H9 (cell line): ENCODE measurements at regions not wholly inside any gene's neighbourhood (a gene's known extent, or its start where the extent isn't known, plus 50 kb on each side); places are given as distances from the start of the nearest gene placed in this dataset.
A peak's percentile ranks its signal among the peaks of the same experiment; 100 is the strongest.

Experiments
- DNase-seq: peaks from one replicate; pipeline ENCODE4 v3.0.0-alpha.2; 2017
- H2AFZ ChIP-seq: one replicate; pipeline ENCODE4 v1.6.1; 2013; ENCODE audit warnings: mild to moderate bottlenecking, low read length, control low read depth, moderate library complexity
- H2AK5ac ChIP-seq: 2 replicates; pipeline ENCODE4 v1.6.1; 2013; ENCODE audit warnings: low read length, control low read depth, mixed read lengths; ENCODE audit not compliant: insufficient read length
- H2BK120ac ChIP-seq: one replicate; pipeline ENCODE4 v1.6.1; 2013; ENCODE audit warnings: low read depth, mild to moderate bottlenecking, low read length, control low read depth, inconsistent platforms; ENCODE audit not compliant: poor library complexity, severe bottlenecking
- H2BK12ac ChIP-seq: 2 replicates; pipeline ENCODE4 v1.6.1; 2013; ENCODE audit warnings: low read length, control low read depth, mixed read lengths, low read depth; ENCODE audit not compliant: insufficient read length
- H2BK15ac ChIP-seq: 2 replicates; pipeline ENCODE4 v1.6.1; 2013; ENCODE audit warnings: low read depth, low read length, control low read depth
- H2BK20ac ChIP-seq: one replicate; pipeline ENCODE4 v1.6.1; 2013; ENCODE audit warnings: low read depth, mild to moderate bottlenecking, low read length, control low read depth, inconsistent platforms; ENCODE audit not compliant: poor library complexity, severe bottlenecking
- H2BK5ac ChIP-seq: 2 replicates; pipeline ENCODE4 v1.6.1; 2013; ENCODE audit warnings: low read length, control low read depth, mixed read lengths; ENCODE audit not compliant: insufficient read length
- H3K14ac ChIP-seq: 2 replicates; pipeline ENCODE4 v1.6.1; 2013; ENCODE audit warnings: low read length, control low read depth; ENCODE audit not compliant: insufficient read depth
- H3K18ac ChIP-seq: 2 replicates; pipeline ENCODE4 v1.6.1; 2013; ENCODE audit warnings: low read depth, mild to moderate bottlenecking, mixed read lengths, low read length, control low read depth; ENCODE audit not compliant: insufficient read length
- H3K23ac ChIP-seq: 2 replicates; pipeline ENCODE4 v1.6.1; 2013; ENCODE audit warnings: low read length, control low read depth, mixed read lengths, low read depth; ENCODE audit not compliant: insufficient read length
- H3K23me2 ChIP-seq: 2 replicates; pipeline ENCODE4 v1.6.1; 2013; ENCODE audit warnings: low read depth, mild to moderate bottlenecking, mixed read lengths, low read length, control low read depth; ENCODE audit not compliant: insufficient read length, poor library complexity, severe bottlenecking
- H3K27ac ChIP-seq: 2 replicates; pipeline ENCODE4 v1.5.1; 2013; ENCODE audit warnings: low read length, control low read depth, mixed read lengths, low read depth; ENCODE audit not compliant: insufficient read length
- H3K27me3 ChIP-seq: 2 replicates; pipeline ENCODE4 v1.6.1; 2013; ENCODE audit warnings: low read length, control low read depth, inconsistent platforms; ENCODE audit not compliant: insufficient read depth
- H3K4ac ChIP-seq: 2 replicates; pipeline ENCODE4 v1.6.1; 2013; ENCODE audit warnings: low read depth, mild to moderate bottlenecking, control low read depth, inconsistent platforms, low read length, moderate library complexity
- H3K4me1 ChIP-seq: 2 replicates; pipeline ENCODE4 v1.6.1; 2013; ENCODE audit warnings: low read length, control low read depth, inconsistent platforms; ENCODE audit not compliant: insufficient read depth
- H3K4me2 ChIP-seq: 2 replicates; pipeline ENCODE4 v1.6.1; 2013; ENCODE audit warnings: low read length, control low read depth, mixed read lengths; ENCODE audit not compliant: insufficient read length, insufficient read depth
- H3K56ac ChIP-seq: 2 replicates; pipeline ENCODE4 v1.6.1; 2013; ENCODE audit warnings: low read depth, mild to moderate bottlenecking, mixed read lengths, low read length, control low read depth; ENCODE audit not compliant: insufficient read length
- H3K79me1 ChIP-seq: 2 replicates; pipeline ENCODE4 v1.6.1; 2013; ENCODE audit warnings: low read depth, mild to moderate bottlenecking, moderate library complexity, low read length, control low read depth, inconsistent platforms; ENCODE audit not compliant: insufficient read depth, poor library complexity, severe bottlenecking
- H3K79me2 ChIP-seq: 2 replicates; pipeline ENCODE4 v1.6.1; 2013; ENCODE audit warnings: low read length, control low read depth, inconsistent platforms; ENCODE audit not compliant: insufficient read depth
- H3K9ac ChIP-seq: 2 replicates; pipeline ENCODE4 v1.6.1; 2013; ENCODE audit warnings: low read length, control low read depth, mixed read lengths; ENCODE audit not compliant: insufficient read length; ENCODE audit errors: extremely low read depth
- H3K9me3 ChIP-seq: one replicate; pipeline ENCODE4 v1.6.1; 2013; ENCODE audit warnings: low read depth, low read length, inconsistent platforms; ENCODE audit not compliant: control insufficient read depth
- H3T11ph ChIP-seq: one replicate; pipeline ENCODE4 v1.6.1; 2013; ENCODE audit warnings: mild to moderate bottlenecking, low read length, control low read depth, inconsistent platforms
- H4K20me1 ChIP-seq: one replicate; pipeline ENCODE4 v1.6.1; 2013; ENCODE audit not compliant: control insufficient read depth, insufficient read length, insufficient read depth
- H4K5ac ChIP-seq: 2 replicates; pipeline ENCODE4 v1.6.1; 2013; ENCODE audit warnings: low read depth, mild to moderate bottlenecking, mixed read lengths, low read length, control low read depth; ENCODE audit not compliant: insufficient read length
- H4K8ac ChIP-seq: replicated peaks from 2 replicates; pipeline ENCODE4 v1.6.1; 2013; ENCODE audit warnings: low read length, control low read depth, mixed read lengths, low read depth; ENCODE audit not compliant: insufficient read length
- H4K91ac ChIP-seq: 2 replicates; pipeline ENCODE4 v1.6.1; 2013; ENCODE audit warnings: low read depth, mild to moderate bottlenecking, moderate library complexity, mixed read lengths, low read length, control low read depth; ENCODE audit not compliant: insufficient read length
- H3K27ac Mint-ChIP-seq, 3 experiments: 2 replicates in 2 of 3; 3 replicates in 1 of 3; pipeline ENCODE4 v1.8.0; 2020 to 2021; ENCODE audit warnings: mixed read lengths in 3 of 3, mild to moderate bottlenecking in 1 of 3, moderate library complexity in 1 of 3
- H3K27me3 Mint-ChIP-seq: 2 replicates; pipeline ENCODE4 v1.8.0; 2021; ENCODE audit warnings: low read depth, mild to moderate bottlenecking, moderate library complexity, mixed read lengths
- H3K36me3 Mint-ChIP-seq, 3 experiments: 2 replicates in 2 of 3; 3 replicates in 1 of 3; pipeline ENCODE4 v1.8.0; 2020 to 2021; ENCODE audit warnings: low read depth in 3 of 3, mixed read lengths in 3 of 3; ENCODE audit not compliant: insufficient read depth in 1 of 3
- H3K4me1 Mint-ChIP-seq, 2 experiments: 2 replicates each; pipeline ENCODE4 v1.8.0; 2020; ENCODE audit warnings: mixed read lengths in 2 of 2
- H3K4me3 Mint-ChIP-seq, 2 experiments: 2 replicates in 1 of 2; 3 replicates in 1 of 2; pipeline ENCODE4 v1.8.0; 2020 to 2021; ENCODE audit warnings: mild to moderate bottlenecking in 2 of 2, mixed read lengths in 2 of 2, moderate library complexity in 1 of 2
- H3K9me3 Mint-ChIP-seq, 2 experiments: 2 replicates in 1 of 2; 3 replicates in 1 of 2; pipeline ENCODE4 v1.8.0; 2020; ENCODE audit warnings: mild to moderate bottlenecking in 2 of 2, mixed read lengths in 2 of 2, moderate library complexity in 1 of 2
- CTCF ChIP-seq: fragments of 200-600 bp; sonication (generic); conservative IDR thresholded peaks from 3 replicates; pipeline ENCODE4 v1.8.0; 2021; ENCODE audit warnings: antibody characterized with exemption, mild to moderate bottlenecking
- WGBS: extraction: QIAGEN DNeasy Blood & Tissue Kit; methylation state at CpG from one replicate; pipeline ENCODE4 v1.1.7; 2013; ENCODE audit warnings: missing lambda C conversion rate, low lambda C conversion rate, mixed read lengths; ENCODE audit not compliant: insufficient read length; ENCODE audit errors: extremely low coverage; 5-methylcytosine and 5-hydroxymethylcytosine counted together

GRCh38 chr12:111056618-111057521, 136.5 kb upstream of the MYL2 start:
- H4K8ac ChIP-seq = peak overlapping the region; percentile 30
- no peak overlapping the region; the same call in 1 of the 2 replicates for H2BK15ac ChIP-seq
- H2AK5ac ChIP-seq = no peak overlapping the region
- no peak overlapping the region for H3K4ac ChIP-seq
- peak; percentile 34; the same call in 2 of the 3 replicates for TF ChIP-seq CTCF
- H3K23me2 ChIP-seq = no peaks in the 10 kb centered on the region
- H2BK5ac ChIP-seq = no peak overlapping the region
- no peak overlapping the region for H4K91ac ChIP-seq
- peaks cover 3% of the 10 kb centered on the region for H4K20me1 ChIP-seq
- H3K14ac ChIP-seq = no peak overlapping the region; the same call in 1 of the 2 replicates
- H3K27me3 ChIP-seq = no peaks in the 10 kb centered on the region
- H2BK20ac ChIP-seq = no peak overlapping the region
- no peaks in the 10 kb centered on the region for H3K9me3 ChIP-seq
- H3K23ac ChIP-seq = no peak overlapping the region
- Mint-ChIP-seq H3K4me1 (peaks cover 32 to 43% of the 10 kb centered on the region in 2 experiments), H3K9me3 (no peaks in the 10 kb centered on the region), H3K27ac (peak overlapping the region; percentile 23 to 94 (median 91); a peak in 6 of 7 replicates), H3K36me3 (no peaks in the 10 kb centered on the region), H3K4me3 (no peak overlapping the region; a peak in 1 of 5 replicates), H3K27me3 (no peaks in the 10 kb centered on the region)
- H3T11ph ChIP-seq = no peak overlapping the region
- no peak overlapping the region for H3K4me2 ChIP-seq
- WGBS = no CpG with 5 or more reads among the region's 8 CpGs
- no peak overlapping the region for H2AFZ ChIP-seq
- peak overlapping the region; percentile 12 for H4K5ac ChIP-seq
- H2BK12ac ChIP-seq = no peak overlapping the region
- H3K18ac ChIP-seq = peak overlapping the region; percentile 18
- no peak for DNase-seq
- no peaks in the 10 kb centered on the region for H3K79me1 ChIP-seq
- H3K9ac ChIP-seq = no peak overlapping the region
- peaks cover 5% of the 10 kb centered on the region; the same call in 1 of the 2 replicates for H3K4me1 ChIP-seq
- no peak overlapping the region for H2BK120ac ChIP-seq
- no peak overlapping the region for H3K27ac ChIP-seq
- no peak overlapping the region for H3K56ac ChIP-seq
- H3K79me2 ChIP-seq = no peaks in the 10 kb centered on the region; the same call in 1 of the 2 replicates
